ENCODE measurements at regions not wholly inside any gene's neighbourhood (a gene's known extent, or its start where the extent isn't known, plus 50 kb on each side); places are given as distances from the start of the nearest gene placed in this dataset.

DNA sequence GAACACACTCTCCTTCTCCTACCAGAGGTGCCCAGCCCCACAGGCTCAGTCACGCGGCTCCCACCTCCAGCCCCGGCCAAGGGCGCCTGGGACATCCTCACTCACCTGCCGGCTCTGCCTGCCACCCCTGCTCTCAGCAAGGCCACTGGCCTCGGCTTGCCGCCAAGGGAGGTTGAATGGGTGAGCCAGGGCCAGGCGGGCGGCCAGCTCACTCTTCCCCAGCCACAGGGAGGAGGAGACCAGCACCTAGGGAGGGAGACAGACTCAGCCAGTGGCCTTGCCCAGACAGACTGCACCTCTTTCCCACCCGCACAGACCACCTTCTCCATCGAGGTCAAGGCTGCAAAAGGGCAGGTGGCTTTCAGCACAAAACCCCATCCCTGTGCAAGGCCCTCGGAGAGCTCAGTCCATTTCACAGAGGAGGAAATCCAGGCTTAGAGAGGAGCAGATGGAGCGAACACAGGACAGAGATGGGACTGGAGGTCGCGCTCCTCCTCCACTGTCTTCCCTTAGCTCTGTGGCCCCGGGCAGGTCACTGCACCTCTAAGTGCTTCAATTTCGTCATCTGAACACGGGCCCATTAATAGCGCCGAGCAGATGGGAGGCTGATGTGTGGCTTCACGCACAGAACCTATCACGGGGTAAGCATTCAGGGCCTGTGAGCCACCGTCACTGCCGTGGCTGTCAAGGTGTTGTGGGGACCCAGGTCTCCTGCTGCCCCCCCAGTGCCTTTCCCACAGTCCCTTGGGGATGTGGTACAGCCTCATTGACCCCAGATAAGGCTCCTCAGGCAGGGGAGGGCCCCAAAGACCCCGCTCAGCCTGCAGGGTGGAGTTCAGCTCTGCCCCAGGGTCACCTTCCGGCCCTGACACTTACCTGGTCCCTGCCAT, 56.1 kb downstream of the RMI2 start:
- no peak for DNase-seq

DNA sequence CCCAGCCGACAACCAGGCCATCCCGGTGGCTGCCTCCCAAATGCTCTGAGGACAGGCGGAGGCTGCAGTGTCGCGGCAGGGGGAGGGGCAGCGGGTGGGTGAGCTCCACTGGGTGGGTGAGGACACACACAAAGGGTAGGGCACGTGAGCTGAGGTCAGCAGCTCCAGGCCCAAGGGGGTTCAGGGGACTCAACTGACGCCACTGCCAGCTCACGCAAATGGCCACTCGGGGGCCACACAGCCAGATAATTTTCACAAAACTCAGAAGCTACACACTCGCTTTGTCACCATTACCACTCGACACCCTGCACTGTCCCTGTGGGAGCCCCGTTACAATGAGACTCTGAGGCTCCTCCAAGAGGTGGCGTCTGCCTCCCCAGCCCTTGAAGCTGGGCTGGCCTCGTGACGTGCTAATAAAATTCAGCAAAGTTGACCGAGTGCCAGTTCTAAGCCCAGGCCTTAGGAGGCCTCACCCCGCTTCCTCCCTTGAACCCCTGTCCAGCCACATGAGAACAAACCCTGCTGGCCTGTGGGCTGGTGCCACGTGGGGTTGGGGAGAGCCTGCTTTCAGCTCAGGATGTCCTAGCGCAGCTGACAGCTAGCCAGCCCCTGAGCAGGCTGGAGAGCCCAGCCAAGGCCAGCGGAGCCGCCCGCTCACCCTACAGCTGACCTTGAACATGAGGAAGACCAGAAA, 56.9 kb downstream of the RMI2 start:
- no peak for DNase-seq

DNA sequence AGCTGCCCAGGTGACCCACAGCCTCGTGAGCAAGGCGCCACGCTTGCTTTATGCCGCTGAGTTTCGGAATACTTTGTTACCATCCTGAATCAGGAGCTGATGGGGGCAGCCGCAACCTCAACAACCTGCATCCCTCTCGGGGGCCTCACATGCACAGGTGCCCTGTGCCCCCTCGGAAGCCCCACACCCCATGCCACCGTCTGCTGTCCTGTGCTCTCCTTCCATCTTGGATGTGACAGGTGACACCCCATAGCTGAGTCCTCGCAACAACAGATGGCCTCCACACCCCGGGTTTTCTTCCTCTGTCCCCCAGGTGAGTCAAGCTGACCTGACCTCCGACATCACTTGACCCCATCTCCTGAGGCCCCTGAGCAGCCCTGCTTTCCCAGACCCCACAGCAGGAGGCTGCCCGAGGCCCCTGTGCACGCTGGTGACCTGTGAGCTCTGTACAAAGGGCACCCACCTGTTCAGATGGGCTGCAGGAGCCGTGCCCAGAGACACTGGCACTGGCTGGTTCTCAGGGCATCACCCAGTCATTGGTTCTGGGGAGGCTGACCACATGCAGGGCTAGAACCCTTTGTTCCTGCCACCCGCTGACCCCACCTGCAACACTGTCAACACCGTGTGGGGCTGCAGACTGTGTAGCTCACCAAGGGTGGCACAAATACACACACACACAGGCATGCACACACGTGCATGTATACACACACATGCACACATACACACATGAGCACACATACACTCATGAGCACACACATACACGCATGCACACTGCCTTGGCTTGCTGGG, 57.7 kb downstream of the RMI2 start:
- DNase-seq = no peak

DNA sequence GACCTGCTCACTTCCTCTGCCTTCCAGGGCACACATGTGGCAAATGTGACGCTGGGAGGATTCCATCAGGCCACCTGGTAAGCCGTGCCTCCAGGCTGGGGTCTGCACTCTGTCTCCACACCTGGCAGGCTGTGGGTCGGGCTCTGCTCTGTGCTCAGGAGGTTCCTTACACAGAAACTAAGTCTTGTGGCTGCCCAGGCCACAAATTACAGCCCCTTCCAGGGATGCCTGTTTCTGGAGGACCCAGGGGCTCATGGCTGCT, 58.2 kb downstream of the RMI2 start:
- DNase-seq = no peak

DNA sequence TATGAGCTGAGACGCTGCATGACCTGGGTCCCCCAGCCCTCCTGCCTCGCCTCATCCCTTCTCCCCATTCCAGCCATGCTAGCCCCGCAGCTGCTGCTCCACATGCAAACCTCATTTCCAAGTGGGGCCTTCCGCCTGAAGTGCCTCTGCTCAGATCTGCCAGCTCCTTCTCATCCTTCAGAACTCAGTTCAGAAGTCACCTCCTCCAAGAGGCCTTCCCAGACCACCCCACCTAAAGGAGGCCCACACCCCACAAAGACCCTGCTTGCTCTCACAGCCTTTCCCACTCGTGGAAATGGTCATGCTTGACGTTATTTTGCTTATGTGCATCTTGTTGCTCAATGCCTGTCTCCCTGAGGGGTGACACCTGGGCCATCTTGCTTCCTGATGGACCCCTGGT, 58.7 kb downstream of the RMI2 start:
- DNase-seq = no peak

DNA sequence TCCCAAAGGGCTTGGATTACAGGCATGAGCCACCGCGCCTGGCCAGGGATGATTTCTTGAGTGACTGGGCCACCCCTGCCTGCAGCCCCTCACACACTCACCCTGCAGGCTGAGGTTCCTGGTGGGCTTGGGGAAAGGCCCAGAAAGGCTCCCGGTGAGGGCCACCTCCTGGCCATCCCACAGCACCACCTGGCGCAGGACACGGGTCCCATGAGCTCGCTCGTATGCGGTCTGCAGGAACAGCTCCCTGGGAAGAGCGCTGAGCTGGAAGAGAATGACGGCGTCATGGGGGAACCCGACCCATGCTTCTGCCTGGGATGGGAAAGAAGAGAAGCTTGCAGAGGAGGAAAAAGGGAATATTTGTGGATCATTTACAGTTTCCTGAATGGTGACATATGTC, 59.3 kb downstream of the RMI2 start:
- no peak for DNase-seq

DNA sequence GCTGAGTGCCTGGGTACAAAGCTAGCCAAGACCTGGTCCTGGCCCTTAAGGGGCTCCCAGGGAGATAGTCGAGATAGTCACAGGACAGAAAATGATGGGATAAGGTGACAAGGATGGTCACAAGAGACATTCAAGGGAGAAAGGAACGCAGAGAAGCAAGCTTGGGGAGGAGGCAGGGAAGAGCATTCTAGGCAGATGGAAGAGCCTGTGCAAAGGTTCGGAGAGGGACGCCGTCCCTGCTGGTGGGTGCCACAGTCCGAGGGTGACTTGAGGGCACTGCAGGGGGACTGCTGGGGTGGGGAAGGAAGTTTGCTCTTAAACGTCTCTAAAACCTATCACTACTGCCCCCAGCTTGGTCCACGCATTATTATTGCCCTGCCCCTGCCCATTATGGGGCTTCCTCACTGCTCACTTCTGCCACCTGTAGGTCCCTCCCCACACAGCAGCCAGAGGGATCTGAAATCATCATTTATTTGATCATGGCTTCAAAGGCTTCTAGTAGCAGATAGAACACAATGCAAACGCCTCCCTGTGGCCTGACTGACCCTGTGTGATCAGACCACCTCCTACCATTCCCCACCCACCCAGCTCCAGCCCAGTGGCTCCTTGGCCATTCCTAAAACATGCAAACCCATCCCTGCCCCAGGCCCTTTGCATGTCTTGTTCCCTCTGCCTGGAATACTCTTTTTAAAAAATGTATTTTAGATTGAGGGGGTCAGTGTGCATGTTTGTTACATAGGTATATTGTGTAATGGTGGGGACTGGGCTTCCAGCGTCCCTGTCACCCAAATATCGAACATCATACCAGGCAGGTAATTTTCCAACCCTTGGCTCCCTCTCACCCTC, 60.3 kb downstream of the RMI2 start:
- DNase-seq = no peak

DNA sequence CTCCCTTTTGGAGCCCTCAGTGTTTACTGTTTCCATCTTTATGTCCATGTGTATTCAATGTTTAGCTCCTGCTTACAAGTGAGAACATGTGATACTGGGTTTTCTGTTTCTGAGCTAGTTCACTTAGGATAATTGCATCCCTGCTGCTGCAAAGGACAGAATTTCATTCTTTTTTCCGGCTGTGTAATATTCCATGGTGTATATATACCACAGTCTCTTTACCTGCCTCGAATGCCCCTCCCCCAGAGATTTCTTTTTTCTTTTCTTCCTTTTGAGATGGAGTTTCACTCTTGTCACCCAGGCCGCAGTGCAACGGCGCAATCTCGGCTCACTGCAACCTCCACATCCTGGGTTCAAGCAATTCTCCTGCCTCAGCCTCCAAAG, 60.9 kb downstream of the RMI2 start:
- no peak for DNase-seq

DNA sequence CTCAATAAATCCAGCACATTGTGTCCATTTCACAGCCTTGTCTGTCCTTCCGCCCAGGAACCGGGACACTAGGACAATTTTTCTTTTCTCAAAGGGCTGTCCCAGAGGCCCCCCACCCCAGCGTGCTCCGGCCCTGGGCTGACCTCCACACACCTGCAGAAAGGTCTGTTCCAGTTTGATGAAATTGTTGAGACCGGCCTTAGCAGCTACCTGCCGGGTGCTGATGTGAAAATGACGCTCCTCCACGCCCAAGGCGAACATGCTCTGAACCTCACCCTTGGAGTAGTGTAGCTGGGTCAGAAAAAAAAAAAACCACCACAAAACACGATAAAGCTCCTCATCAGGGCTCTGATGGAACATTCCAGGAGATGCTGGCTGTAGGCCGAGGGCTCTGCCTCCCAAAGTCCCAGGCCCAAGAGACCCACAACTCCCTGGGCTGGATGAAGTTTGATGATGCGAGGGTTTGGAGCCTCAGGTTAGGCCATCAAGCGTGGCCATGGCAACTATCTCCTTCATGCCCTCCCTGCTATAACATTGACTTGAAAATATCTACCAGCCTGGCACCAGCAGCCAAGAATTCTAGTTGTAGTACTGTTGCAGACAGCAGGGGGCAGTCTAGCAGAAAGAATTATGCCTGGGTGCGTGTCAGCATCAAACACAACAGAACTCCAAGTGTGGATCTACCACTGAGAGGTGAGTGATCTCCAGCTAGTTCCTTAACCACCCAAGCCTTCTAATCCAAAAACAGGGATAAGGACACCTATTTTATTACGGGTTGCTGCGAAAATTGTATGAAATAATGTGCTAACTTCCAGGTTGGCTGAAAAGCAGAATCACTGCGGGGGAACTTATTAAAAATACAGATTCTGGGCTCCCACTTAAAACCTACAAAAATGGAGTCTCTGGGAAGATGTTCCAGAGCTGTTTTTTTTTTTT, 62.1 kb downstream of the RMI2 start:
- DNase-seq = peak; percentile 52

DNA sequence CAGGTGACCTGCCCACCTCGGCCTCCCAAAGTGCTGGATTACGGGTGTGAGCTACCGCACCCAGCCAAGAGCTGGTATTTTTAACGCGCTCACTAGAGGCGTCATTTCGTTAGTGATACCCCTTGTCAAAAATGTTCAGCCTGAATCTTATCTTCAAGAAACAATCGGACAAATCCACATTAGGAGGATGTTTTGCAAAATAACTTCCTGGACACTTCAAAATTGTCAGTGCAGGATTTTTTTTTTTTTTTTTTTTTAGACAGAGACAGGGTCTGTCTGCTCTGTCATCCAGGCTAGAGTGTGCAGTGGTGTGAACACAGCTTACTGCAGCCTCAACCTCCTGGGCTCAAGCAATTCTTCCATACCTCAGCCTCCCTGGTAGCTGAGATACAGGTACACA, 63.0 kb downstream of the RMI2 start:
- DNase-seq = no peak

DNA sequence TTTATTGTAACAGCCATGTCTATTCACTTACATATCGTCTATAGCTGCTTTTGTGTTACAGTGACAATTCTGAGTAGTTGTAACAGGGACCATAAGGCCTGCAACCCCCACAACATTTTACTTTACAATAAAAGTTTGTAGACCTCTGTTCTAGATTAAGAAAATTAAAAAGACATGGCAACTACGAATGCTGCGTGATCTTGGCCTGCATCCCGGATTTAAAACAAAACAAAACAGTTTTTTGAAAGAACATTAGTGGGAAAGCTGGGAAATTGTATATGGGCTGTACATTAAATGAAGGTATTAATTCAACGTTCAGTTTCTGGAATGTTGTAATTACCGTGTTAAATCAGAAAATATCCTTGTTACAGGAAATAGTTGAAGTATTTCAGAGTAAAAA, 64.1 kb downstream of the RMI2 start:
- no peak for DNase-seq

DNA sequence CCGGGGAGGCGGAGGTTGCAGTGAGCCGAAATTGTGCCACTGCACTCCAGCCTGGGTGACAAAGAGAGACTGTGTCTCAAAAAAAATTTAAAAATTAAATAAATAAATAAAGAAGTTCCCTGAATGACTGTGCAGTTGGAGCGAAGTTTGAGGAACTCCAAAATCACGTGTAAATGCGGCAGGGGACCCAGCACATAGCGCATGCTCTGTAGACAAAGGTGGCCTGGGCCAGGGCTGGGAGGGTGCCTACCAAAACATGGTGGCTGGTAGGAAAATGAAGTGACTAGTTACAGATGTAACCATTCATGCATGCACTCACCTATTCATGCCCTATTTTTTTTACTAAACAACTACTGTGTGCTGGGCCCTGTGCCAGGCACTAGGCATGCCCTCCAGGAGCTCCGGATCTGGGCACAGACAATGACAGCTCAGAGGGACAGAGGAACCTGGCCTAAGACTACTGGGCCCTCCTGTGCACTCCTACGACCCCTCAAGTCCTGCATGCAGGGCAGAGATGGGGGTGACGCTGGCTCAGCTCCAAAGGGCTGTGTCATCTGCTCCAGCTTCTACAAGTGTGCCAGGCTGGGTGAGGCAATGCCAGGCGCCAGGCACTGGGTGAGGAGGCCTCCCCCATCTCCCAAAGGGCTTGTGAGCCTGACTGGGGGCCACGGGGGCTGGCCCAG, 65.3 kb downstream of the RMI2 start:
- DNase-seq = no peak

DNA sequence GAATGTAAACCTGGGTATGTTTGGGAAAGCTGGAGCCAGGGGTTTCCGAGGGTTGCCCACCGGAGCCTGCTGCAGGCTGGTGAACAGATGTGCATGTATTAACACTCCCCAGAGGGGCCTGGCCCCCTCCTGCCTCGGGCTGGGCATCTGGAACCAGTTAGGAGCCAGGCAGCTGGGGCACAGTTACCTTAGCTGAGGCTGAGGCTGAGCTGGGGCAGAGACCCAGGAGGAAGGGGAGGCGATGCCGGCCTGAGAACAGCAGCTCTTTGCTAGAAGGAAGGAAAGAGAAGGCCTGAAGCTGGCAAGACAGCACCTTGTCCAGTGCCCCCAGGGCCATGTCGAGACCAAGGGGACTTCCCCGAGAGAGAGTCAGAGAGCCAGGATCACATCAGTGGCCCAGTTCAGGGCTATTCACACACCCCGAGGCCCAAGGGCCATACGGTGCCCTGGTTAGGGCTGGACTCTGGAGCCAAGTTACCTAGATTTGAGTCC, 65.8 kb downstream of the RMI2 start:
- no peak for DNase-seq

DNA sequence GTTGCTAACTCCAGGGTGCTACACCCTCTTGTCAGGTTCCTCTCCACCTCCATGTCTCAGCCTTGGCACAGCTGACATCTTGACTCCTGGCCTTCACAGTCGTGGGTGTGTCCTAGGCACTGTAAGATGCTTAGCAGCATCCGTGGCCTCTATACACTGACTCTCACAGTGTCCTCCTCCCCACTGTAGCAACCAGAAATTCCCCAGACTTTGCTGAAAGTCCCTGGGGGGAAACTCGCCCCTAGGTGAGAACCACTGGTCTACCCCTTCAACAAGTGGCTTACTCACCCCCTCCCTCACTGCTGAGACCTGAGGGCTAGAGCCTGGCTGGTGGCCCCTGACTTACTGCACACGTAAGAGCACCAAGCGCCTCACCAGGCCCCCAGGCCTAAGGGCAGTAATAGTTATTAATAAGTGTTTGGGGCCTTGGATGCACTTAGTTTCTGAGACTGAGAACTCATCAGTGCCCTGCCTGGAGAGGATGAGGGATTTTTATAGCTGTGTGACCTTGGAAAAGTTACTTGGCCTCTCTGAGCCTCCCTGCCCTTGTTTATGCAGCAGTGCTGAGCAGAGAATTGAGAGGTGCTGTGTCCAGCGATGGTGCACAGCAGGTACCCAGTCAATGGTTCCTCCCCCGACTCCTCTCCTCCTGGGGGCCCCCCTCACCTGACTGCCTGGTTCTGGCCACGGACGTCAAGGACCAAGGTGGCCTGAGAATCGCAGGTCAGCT, 67.1 kb downstream of the RMI2 start:
- no peak for DNase-seq

DNA sequence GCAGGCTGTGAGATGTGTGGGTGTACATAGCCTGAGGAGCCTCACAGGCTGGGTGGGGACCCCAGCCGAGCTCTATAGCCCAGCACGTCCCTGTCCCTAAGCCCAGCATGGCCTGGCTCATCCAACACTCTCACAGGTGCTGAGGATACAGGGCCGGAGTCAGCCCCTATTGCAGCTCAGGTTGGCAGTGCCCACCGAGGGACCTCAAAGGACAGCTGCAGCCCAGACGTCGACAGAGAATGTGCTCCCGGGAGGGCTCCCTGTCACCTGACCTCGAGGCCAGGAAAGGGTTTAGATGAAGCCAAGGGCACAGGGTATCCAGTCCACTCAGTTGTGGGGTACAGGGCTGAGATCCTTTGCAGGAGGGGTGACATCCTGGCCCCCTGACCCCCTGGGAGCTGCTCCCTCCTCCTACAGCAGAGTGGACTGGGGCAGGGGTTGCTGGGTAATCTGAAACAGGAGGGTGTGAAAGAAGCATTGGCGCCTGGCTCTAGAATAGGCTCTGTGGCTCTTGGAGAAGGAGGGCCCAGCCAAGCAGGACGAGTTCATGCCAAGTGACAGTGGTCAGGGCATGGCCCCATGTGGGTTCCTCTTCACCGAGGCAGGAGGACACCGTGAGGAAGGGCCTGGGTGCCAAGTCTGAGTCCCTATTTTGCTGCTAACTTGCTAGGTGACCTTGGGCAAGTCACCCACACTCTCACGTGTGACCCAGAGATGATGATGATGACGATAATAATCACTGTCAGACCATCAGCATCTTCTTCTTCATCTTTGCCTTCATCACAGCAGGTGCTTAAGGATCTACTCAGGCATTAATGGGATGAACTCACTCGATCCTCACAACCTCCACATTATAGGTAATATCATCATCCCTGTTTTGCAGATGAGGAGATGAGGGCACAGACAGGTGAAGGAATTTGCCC, 68.0 kb downstream of the RMI2 start:
- no peak for DNase-seq

DNA sequence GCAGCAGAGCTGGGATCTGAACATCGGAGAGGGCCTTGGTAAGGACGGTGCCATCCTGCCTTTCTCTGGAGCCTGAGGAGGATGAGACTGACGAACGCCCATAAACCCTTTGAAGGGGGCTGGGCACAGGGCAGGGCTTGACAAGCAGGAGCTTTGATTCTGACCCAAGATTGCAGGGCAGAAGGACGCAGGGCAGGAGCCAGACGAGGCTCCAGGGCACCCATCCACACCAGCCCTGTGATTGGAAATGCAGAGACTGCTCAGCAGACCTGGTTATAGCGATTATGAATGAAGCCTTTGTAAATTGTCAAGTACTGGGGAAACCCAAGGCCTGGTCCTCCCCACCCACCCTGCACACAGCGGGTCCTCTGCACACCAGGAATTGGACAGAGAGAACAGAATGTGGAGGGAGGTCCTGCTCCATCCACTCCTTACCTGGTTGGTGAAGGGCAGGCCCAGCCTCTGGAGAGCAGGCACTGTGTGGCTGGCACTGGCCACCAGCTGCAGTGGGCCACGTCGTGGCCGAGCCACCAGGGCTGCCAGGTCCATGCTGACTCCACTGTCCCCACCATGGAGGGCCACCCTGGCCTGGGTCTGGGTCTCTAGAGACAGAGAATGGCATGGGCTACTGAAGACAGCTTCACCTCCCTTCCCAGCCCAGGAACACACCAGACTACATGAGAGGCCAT, 68.8 kb downstream of the RMI2 start:
- no peak for DNase-seq

All from renal pelvis (tissue), 1 donor.